AG04449 (cell line): ENCODE measurements at regions not wholly inside any gene's neighbourhood (a gene's known extent, or its start where the extent isn't known, plus 50 kb on each side); places are given as distances from the start of the nearest gene placed in this dataset.

ENCODE experiments used
- CTCF ChIA-PET: fragments of 350-600 bp; formaldehyde crosslinking; extraction: SDS; loops from one replicate; lab custom pipeline; 2021; ENCODE audit warnings: antibody characterized with exemption; lab: Yijun Ruan, JAX
- POLR2A ChIA-PET: fragments of 400-600, 350-600 bp; formaldehyde crosslinking; extraction: SDS; loops from one replicate; lab custom pipeline; 2020; ENCODE audit warnings: antibody characterized with exemption, inconsistent platforms; lab: Yijun Ruan, JAX
- DNase-seq: peaks from one replicate; pipeline ENCODE4 v3.0.0-alpha.2; 2010; ENCODE audit warnings: low read depth, low spot score
- H3K4me3 ChIP-seq: 2 replicates; pipeline ENCODE4 v1.5.1; 2011; ENCODE audit warnings: low read depth, mild to moderate bottlenecking, control low read depth, low read length
- TF ChIP-seq, protein P1 (sequence below): IDR thresholded peaks from one replicate; pipeline ENCODE4 v1.5.1; 2011; ENCODE audit warnings: mild to moderate bottlenecking, moderate library complexity, low read length, control low read depth, inconsistent platforms; ENCODE audit not compliant: insufficient read depth; ENCODE audit errors: missing control alignments

GRCh38 chr21:17911628-17912027 lies 92.5 kb upstream of the C21orf91 start:
- POLR2A ChIA-PET: no interaction called here
- H3K4me3 ChIP-seq: no peak overlapping the region
- DNase-seq: no peak
- TF ChIP-seq, protein P1, sequence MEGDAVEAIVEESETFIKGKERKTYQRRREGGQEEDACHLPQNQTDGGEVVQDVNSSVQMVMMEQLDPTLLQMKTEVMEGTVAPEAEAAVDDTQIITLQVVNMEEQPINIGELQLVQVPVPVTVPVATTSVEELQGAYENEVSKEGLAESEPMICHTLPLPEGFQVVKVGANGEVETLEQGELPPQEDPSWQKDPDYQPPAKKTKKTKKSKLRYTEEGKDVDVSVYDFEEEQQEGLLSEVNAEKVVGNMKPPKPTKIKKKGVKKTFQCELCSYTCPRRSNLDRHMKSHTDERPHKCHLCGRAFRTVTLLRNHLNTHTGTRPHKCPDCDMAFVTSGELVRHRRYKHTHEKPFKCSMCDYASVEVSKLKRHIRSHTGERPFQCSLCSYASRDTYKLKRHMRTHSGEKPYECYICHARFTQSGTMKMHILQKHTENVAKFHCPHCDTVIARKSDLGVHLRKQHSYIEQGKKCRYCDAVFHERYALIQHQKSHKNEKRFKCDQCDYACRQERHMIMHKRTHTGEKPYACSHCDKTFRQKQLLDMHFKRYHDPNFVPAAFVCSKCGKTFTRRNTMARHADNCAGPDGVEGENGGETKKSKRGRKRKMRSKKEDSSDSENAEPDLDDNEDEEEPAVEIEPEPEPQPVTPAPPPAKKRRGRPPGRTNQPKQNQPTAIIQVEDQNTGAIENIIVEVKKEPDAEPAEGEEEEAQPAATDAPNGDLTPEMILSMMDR: no peak
- CTCF ChIA-PET: interaction anchor here (5.6 kb wide), 1 partner anchor 13 kb away, joined by 42 read pairs; no protein-coding TSS in a partner anchor

GRCh38 chr21:17903929-17904639 lies 84.9 kb upstream of the C21orf91 start:
- POLR2A ChIA-PET: no interaction called here
- no peak for DNase-seq
- CTCF ChIA-PET: interaction anchor here (0.9 to 3.4 kb wide), 12 partner anchors 9 to 231 kb away, joined by 3 to 52 read pairs (median 4); no protein-coding TSS in a partner anchor
- H3K4me3 ChIP-seq: no peak overlapping the region
- TF ChIP-seq, protein P1: no peak

- no peak overlapping the region for H3K4me3 ChIP-seq
- ChIA-PET POLR2A (no interaction called here), CTCF (interaction anchor here (0.9 to 3.4 kb wide), 11 partner anchors 14 to 230 kb away, joined by 3 to 52 read pairs (median 5); no protein-coding TSS in a partner anchor)
- TF ChIP-seq, protein P1: no peak
- DNase-seq: no peak
Measured at GRCh38 chr21:17903029-17903806, 84.1 kb upstream of the C21orf91 start.

DNA sequence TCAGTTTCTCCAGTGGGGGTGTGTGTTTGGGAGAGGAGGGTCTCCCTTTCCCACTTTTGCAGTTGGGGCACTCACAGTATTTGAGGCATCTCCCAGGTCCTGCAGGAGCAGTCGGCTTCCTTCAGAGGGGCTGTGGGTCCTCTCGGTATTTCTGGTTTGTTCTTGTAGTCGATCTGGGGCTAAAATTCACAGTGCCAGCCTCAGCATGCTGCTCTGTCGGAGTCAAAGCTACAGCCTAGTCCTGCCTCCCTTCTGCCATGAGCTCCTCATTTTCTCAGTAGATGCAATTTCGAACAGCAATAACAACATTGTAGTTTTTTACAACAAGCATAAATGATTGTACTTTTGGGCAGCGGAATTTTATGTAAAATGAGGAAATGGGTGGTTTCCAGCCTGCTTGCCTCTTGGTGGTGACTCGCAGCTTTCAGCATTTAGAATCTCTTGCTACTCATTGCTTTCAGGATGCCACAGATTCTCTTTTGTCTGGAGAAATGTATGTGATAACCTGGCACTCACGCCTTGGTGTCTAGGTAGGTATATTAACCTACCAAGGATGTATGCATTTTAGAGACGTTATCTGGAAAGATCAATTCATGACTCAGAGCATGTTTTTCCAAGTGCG lies 82.4 kb upstream of the C21orf91 start:
- ChIA-PET CTCF (interaction anchor here (0.7 to 4.1 kb wide), 6 partner anchors 23 to 226 kb away, joined by 3 to 41 read pairs (median 3); no protein-coding TSS in a partner anchor), POLR2A (no interaction called here)
- no peak overlapping the region for H3K4me3 ChIP-seq
- DNase-seq: no peak
- TF ChIP-seq, protein P1: no peak

- H3K4me3 ChIP-seq: no peak overlapping the region
- DNase-seq: no peak
- ChIA-PET CTCF (interaction anchor here (0.7 to 4.1 kb wide), 6 partner anchors 23 to 226 kb away, joined by 3 to 41 read pairs (median 3); no protein-coding TSS in a partner anchor), POLR2A (no interaction called here)
- TF ChIP-seq, protein P1: no peak
Measured at GRCh38 chr21:17900990-17901385, 81.8 kb upstream of the C21orf91 start.
